ENCODE measurements at regions not wholly inside any gene's neighbourhood (a gene's known extent, or its start where the extent isn't known, plus 50 kb on each side); places are given as distances from the start of the nearest gene placed in this dataset.

DNA sequence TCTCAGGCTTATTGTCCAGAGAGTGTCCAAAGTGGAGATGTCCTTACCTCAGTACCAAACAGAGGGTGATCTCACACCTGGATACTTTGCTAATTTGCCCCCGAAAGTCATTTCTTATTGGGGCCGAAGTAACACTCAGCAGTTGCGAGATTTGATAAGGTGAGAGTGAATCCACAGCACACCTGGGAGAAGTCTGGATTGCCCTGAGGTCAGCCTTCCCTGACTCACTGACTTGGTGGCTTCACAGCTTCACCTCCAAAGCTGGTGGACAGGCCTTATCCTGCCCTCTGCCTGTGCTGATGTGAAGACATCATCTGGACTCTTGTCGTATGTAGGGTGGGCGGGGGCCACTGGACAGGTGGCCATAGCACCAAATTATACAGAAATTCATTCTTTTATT is 101.9 kb upstream of the ARMC2 start:
- no peak overlapping the region for H3K4me3 ChIP-seq (ENCODE audit: control insufficient read depth, low read depth, low read length)
- DNase-seq (ENCODE audit: low read depth): no peak
- no peak for TF ChIP-seq CTCF (conservative IDR thresholded peaks at IDR 0.05; ENCODE audit: control insufficient read depth, insufficient read depth, low read depth, low read length)

- TF ChIP-seq CTCF (conservative IDR thresholded peaks at IDR 0.05; ENCODE audit: control insufficient read depth, insufficient read depth, low read depth, low read length): no peak
- H3K4me3 ChIP-seq (ENCODE audit: control insufficient read depth, low read depth, low read length): no peak overlapping the region
- DNase-seq (ENCODE audit: low read depth): no peak
These were observed 101.2 kb upstream of the ARMC2 start for GRCh38 chr6:108746836-108747575.

GRCh38 chr6:108748055-108748454 is 100.2 kb upstream of the ARMC2 start:
- no peak for DNase-seq (ENCODE audit: low read depth)

DNA sequence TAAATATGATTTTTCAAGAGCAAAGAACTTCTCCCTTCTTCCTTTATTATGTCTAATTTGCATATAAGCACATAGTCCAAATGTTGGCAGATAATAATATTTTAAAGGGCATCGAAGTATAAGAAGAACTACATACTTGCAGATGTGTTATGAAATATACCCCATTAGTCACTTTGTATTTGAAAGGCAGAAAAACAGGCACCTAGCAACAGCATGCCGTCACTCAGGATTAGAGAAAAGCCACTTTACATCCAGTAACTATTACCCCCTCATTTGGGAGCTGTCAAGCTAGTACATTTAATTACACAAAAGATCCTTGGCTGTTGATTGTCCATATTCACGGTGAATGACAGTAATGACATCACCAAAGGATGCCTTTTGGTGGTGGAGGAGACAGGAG is 99.3 kb upstream of the ARMC2 start:
- no peak for DNase-seq (ENCODE audit: low read depth)
- H3K4me3 ChIP-seq (ENCODE audit: control insufficient read depth, low read depth, low read length): no peak overlapping the region
- TF ChIP-seq CTCF (conservative IDR thresholded peaks at IDR 0.05; ENCODE audit: control insufficient read depth, insufficient read depth, low read depth, low read length): no peak

More at GRCh38 chr6:108748055-108748454, 100.2 kb upstream of the ARMC2 start:
- no peak overlapping the region for H3K4me3 ChIP-seq (ENCODE audit: control insufficient read depth, low read depth, low read length)
- no peak for TF ChIP-seq CTCF (conservative IDR thresholded peaks at IDR 0.05; ENCODE audit: control insufficient read depth, insufficient read depth, low read depth, low read length)

GRCh38 chr6:108750801-108751200 is 97.4 kb upstream of the ARMC2 start:
- no peak overlapping the region for H3K4me3 ChIP-seq (ENCODE audit: control insufficient read depth, low read depth, low read length)
- no peak for TF ChIP-seq CTCF (conservative IDR thresholded peaks at IDR 0.05; ENCODE audit: control insufficient read depth, insufficient read depth, low read depth, low read length)
- DNase-seq (ENCODE audit: low read depth): no peak

DNA sequence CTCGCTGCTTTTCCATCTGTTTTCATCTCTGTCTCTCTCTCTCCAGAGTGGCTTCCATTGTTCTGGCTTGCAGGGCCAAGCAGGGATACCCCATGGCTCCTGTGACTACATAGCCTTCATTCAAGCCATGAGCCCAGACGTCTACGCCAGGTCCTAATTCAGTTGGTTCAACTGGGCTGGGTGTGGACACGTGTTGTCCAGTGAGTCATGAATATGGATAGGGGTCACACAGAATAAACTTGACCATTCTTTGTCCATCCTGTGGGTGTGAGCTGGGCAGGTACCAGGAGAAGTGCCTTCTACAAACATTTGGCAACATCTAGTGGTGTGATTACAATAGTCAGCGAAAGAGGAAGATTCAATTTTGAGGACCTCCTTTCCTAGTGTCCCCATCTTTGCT is 96.9 kb upstream of the ARMC2 start:
- TF ChIP-seq CTCF (conservative IDR thresholded peaks at IDR 0.05; ENCODE audit: control insufficient read depth, insufficient read depth, low read depth, low read length): no peak
- H3K4me3 ChIP-seq (ENCODE audit: control insufficient read depth, low read depth, low read length): no peak overlapping the region
- no peak for DNase-seq (ENCODE audit: low read depth)

Data from fibroblast of mammary gland (primary cell).